GF-D8 (cell line): ENCODE measurements at regions not wholly inside any gene's neighbourhood (a gene's known extent, or its start where the extent isn't known, plus 50 kb on each side); places are given as distances from the start of the nearest gene placed in this dataset.

Experiments used
- DNase-seq: peaks from one replicate; lab custom pipeline; 2025; lab: John Stamatoyannopoulos, UW

GRCh38 chr1:218823291-218823900 is 350.3 kb upstream of the LYPLAL1 start:
- DNase-seq, result no peak

- no peak for DNase-seq
Observed at GRCh38 chr1:218827486-218827885, 346.2 kb upstream of the LYPLAL1 start.

GRCh38 chr1:218828125-218828650 is 345.5 kb upstream of the LYPLAL1 start:
- DNase-seq, result no peak

- DNase-seq, result no peak
Observed at GRCh38 chr1:218829097-218829496, 344.6 kb upstream of the LYPLAL1 start.

- DNase-seq, result no peak
Observed at GRCh38 chr1:218835609-218836008, 338.1 kb upstream of the LYPLAL1 start.

GRCh38 chr1:218836264-218836663 is 337.4 kb upstream of the LYPLAL1 start:
- DNase-seq, result no peak

GRCh38 chr1:218837051-218837450 is 336.6 kb upstream of the LYPLAL1 start:
- no peak for DNase-seq

GRCh38 chr1:218845589-218845988 is 328.1 kb upstream of the LYPLAL1 start:
- DNase-seq, result no peak

GRCh38 chr1:218846181-218846580 is 327.5 kb upstream of the LYPLAL1 start:
- no peak for DNase-seq

GRCh38 chr1:218847089-218847768 is 326.4 kb upstream of the LYPLAL1 start:
- DNase-seq, result no peak

GRCh38 chr1:218848009-218848408 is 325.7 kb upstream of the LYPLAL1 start:
- DNase-seq, result no peak

GRCh38 chr1:218850367-218850766 is 323.3 kb upstream of the LYPLAL1 start:
- no peak for DNase-seq

GRCh38 chr1:218851586-218851985 is 322.1 kb upstream of the LYPLAL1 start:
- no peak for DNase-seq

- no peak for DNase-seq
Observed at GRCh38 chr1:218852527-218852926, 321.2 kb upstream of the LYPLAL1 start.

- DNase-seq, result no peak
Observed at GRCh38 chr1:218863987-218864386, 309.7 kb upstream of the LYPLAL1 start.

- no peak for DNase-seq
Observed at GRCh38 chr1:218865591-218865990, 308.1 kb upstream of the LYPLAL1 start.

- no peak for DNase-seq
Observed at GRCh38 chr1:218866507-218866906, 307.2 kb upstream of the LYPLAL1 start.

- DNase-seq, result no peak
Observed at GRCh38 chr1:218867066-218867465, 306.6 kb upstream of the LYPLAL1 start.

- no peak for DNase-seq
Observed at GRCh38 chr1:218867941-218868626, 305.6 kb upstream of the LYPLAL1 start.

GRCh38 chr1:218869276-218869675 is 304.4 kb upstream of the LYPLAL1 start:
- DNase-seq, result no peak

- DNase-seq, result no peak
Observed at GRCh38 chr1:218872026-218872425, 301.7 kb upstream of the LYPLAL1 start.

- DNase-seq, result no peak
Observed at GRCh38 chr1:218872928-218873327, 300.8 kb upstream of the LYPLAL1 start.

GRCh38 chr1:218874313-218874712 is 299.4 kb upstream of the LYPLAL1 start:
- DNase-seq, result peak; percentile 43
